Urinary bladder (tissue), 3 donors: ENCODE measurements at regions not wholly inside any gene's neighbourhood (a gene's known extent, or its start where the extent isn't known, plus 50 kb on each side); places are given as distances from the start of the nearest gene placed in this dataset.

ENCODE experiments used
- DNase-seq: peaks from one replicate; pipeline ENCODE4 v3.0.0-alpha.2; 2015; ENCODE audit errors: extremely low spot score
- H3K27ac ChIP-seq: one replicate; pipeline ENCODE4 v1.5.1; 2013; ENCODE audit warnings: low read depth, mild to moderate bottlenecking, moderate library complexity
- H3K36me3 ChIP-seq: one replicate; pipeline ENCODE4 v1.6.1; 2013; ENCODE audit warnings: mild to moderate bottlenecking, moderate library complexity; ENCODE audit not compliant: insufficient read depth
- H3K4me1 ChIP-seq: one replicate; pipeline ENCODE4 v1.6.1; 2013; ENCODE audit warnings: mild to moderate bottlenecking, moderate library complexity; ENCODE audit not compliant: insufficient read depth
- H3K4me3 ChIP-seq: one replicate; pipeline ENCODE4 v1.5.1; 2013; ENCODE audit warnings: low read depth, low read length
- WGBS: extraction: QIAGEN DNeasy Blood & Tissue Kit; methylation state at CpG from one replicate; pipeline ENCODE4 v1.1.7; 2013; 5-methylcytosine and 5-hydroxymethylcytosine counted together
- donor health status: healthy with polysubstance abuse.
- donor health status: healthy.

- no peak for DNase-seq
- H3K27ac ChIP-seq: no peak overlapping the region
- WGBS: 76% methylated on average over 4 of the region's 4 CpGs
Observed at GRCh38 chr5:61701877-61702602, 370.0 kb downstream of the ZSWIM6 start.

GRCh38 chr5:61702784-61703183, 370.7 kb downstream of the ZSWIM6 start:
- no peaks in the 10 kb centered on the region for H3K36me3 ChIP-seq
- WGBS: 61% methylated on average over 2 of the region's 2 CpGs
- no peak overlapping the region for H3K27ac ChIP-seq
- DNase-seq: no peak
- H3K4me3 ChIP-seq: no peak overlapping the region
- H3K4me1 ChIP-seq: no peaks in the 10 kb centered on the region

More at GRCh38 chr5:61701877-61702602, 370.0 kb downstream of the ZSWIM6 start:
- no peak overlapping the region for H3K4me3 ChIP-seq
- no peaks in the 10 kb centered on the region for H3K4me1 ChIP-seq
- no peaks in the 10 kb centered on the region for H3K36me3 ChIP-seq

GRCh38 chr5:61704289-61704688, 372.2 kb downstream of the ZSWIM6 start:
- 77% methylated on average over 3 of the region's 3 CpGs for WGBS
- no peaks in the 10 kb centered on the region for H3K4me1 ChIP-seq
- no peak overlapping the region for H3K27ac ChIP-seq
- no peak overlapping the region for H3K4me3 ChIP-seq
- H3K36me3 ChIP-seq: no peaks in the 10 kb centered on the region
- DNase-seq: no peak

GRCh38 chr5:61706751-61707150, 374.7 kb downstream of the ZSWIM6 start:
- Histone ChIP-seq H3K27ac (no peak overlapping the region), H3K36me3 (no peaks in the 10 kb centered on the region), H3K4me1 (no peaks in the 10 kb centered on the region), H3K4me3 (no peak overlapping the region)
- DNase-seq: no peak
- 74% methylated on average over 2 of the region's 2 CpGs for WGBS

- no peaks in the 10 kb centered on the region for H3K36me3 ChIP-seq
- no peak overlapping the region for H3K4me3 ChIP-seq
- DNase-seq: no peak
- WGBS: 98% methylated on average over 1 of the region's 1 CpG
- no peaks in the 10 kb centered on the region for H3K4me1 ChIP-seq
- no peak overlapping the region for H3K27ac ChIP-seq
Observed at GRCh38 chr5:61719124-61719523, 387.1 kb downstream of the ZSWIM6 start.

- DNase-seq: no peak
- Histone ChIP-seq H3K27ac (no peak overlapping the region), H3K4me1 (no peaks in the 10 kb centered on the region), H3K4me3 (no peak overlapping the region), H3K36me3 (no peaks in the 10 kb centered on the region)
- 84% methylated on average over 1 of the region's 1 CpG for WGBS
Observed at GRCh38 chr5:61720829-61721228, 388.8 kb downstream of the ZSWIM6 start.

- Histone ChIP-seq H3K36me3 (no peaks in the 10 kb centered on the region), H3K27ac (no peak overlapping the region), H3K4me3 (no peak overlapping the region), H3K4me1 (no peaks in the 10 kb centered on the region)
- DNase-seq: no peak
- 91% methylated on average over 2 of the region's 2 CpGs for WGBS
Observed at GRCh38 chr5:61724102-61724501, 392.0 kb downstream of the ZSWIM6 start.

- 78% methylated on average over 1 of the region's 1 CpG for WGBS
- no peaks in the 10 kb centered on the region for H3K4me1 ChIP-seq
- H3K27ac ChIP-seq: no peak overlapping the region
- H3K4me3 ChIP-seq: no peak overlapping the region
- H3K36me3 ChIP-seq: no peaks in the 10 kb centered on the region
- no peak for DNase-seq
Observed at GRCh38 chr5:61728287-61728686, 396.2 kb downstream of the ZSWIM6 start.

GRCh38 chr5:61730866-61731265, 398.8 kb downstream of the ZSWIM6 start:
- no peaks in the 10 kb centered on the region for H3K4me1 ChIP-seq
- WGBS: 52% methylated on average over 3 of the region's 3 CpGs
- no peaks in the 10 kb centered on the region for H3K36me3 ChIP-seq
- no peak overlapping the region for H3K4me3 ChIP-seq
- H3K27ac ChIP-seq: no peak overlapping the region
- DNase-seq: no peak

GRCh38 chr5:61731267-61731945, 399.3 kb downstream of the ZSWIM6 start:
- H3K36me3 ChIP-seq: no peaks in the 10 kb centered on the region
- 63% methylated on average over 6 of the region's 6 CpGs for WGBS
- no peak for DNase-seq
- no peaks in the 10 kb centered on the region for H3K4me1 ChIP-seq
- no peak overlapping the region for H3K27ac ChIP-seq
- H3K4me3 ChIP-seq: no peak overlapping the region

- Histone ChIP-seq H3K36me3 (no peaks in the 10 kb centered on the region), H3K4me1 (no peaks in the 10 kb centered on the region), H3K27ac (no peak overlapping the region), H3K4me3 (no peak overlapping the region)
- no peak for DNase-seq
- WGBS: 45% methylated on average over 5 of the region's 5 CpGs
Observed at GRCh38 chr5:61731946-61732314, 399.9 kb downstream of the ZSWIM6 start.

- WGBS: 50% methylated on average over 12 of the region's 12 CpGs
- Histone ChIP-seq H3K27ac (no peak overlapping the region), H3K4me1 (no peaks in the 10 kb centered on the region), H3K36me3 (no peaks in the 10 kb centered on the region), H3K4me3 (no peak overlapping the region)
- no peak for DNase-seq
Observed at GRCh38 chr5:61732369-61732768, 400.3 kb downstream of the ZSWIM6 start.

- no peak overlapping the region for H3K4me3 ChIP-seq
- H3K4me1 ChIP-seq: no peaks in the 10 kb centered on the region
- 86% methylated on average over 18 of the region's 18 CpGs for WGBS
- no peaks in the 10 kb centered on the region for H3K36me3 ChIP-seq
- DNase-seq: no peak
- H3K27ac ChIP-seq: no peak overlapping the region
Observed at GRCh38 chr5:61732796-61733195, 400.7 kb downstream of the ZSWIM6 start.

GRCh38 chr5:61734001-61734400, 401.9 kb downstream of the ZSWIM6 start:
- 94% methylated on average over 4 of the region's 4 CpGs for WGBS
- no peaks in the 10 kb centered on the region for H3K36me3 ChIP-seq
- DNase-seq: no peak

More at GRCh38 chr5:61734001-61734400, 401.9 kb downstream of the ZSWIM6 start:
- H3K27ac ChIP-seq: no peak overlapping the region
- H3K4me3 ChIP-seq: no peak overlapping the region
- H3K4me1 ChIP-seq: no peaks in the 10 kb centered on the region
